ENCODE measurements at regions not wholly inside any gene's neighbourhood (a gene's known extent, or its start where the extent isn't known, plus 50 kb on each side); places are given as distances from the start of the nearest gene placed in this dataset.
"Not testable (repeated sequence)": the region's sequence is repeated elsewhere in the genome, so short reads cannot be mapped to it uniquely, and the experiment has no call there.

GRCh38 chr16:50447386-50447785, 78.6 kb upstream of the BRD7 start:
- H3K4me1 ChIP-seq (ENCODE audit: control insufficient read depth, low read depth, low read length); H3K79me2 ChIP-seq (ENCODE audit: control insufficient read depth, insufficient read depth, low read length); H3K56ac ChIP-seq (ENCODE audit: low read length); H3K79me1 ChIP-seq (ENCODE audit: low read length); H2BK5ac ChIP-seq (ENCODE audit: low read length); H4K8ac ChIP-seq (ENCODE audit: low read depth, low read length); H3K23ac ChIP-seq (ENCODE audit: low read length); DNase-seq; H3K4ac ChIP-seq (ENCODE audit: low read depth, low read length); H3K4me2 ChIP-seq (ENCODE audit: low read length); H3K27me3 ChIP-seq (ENCODE audit: insufficient read depth, low read length, poor library complexity); H3K4me3 ChIP-seq (ENCODE audit: low read length); H3K27ac ChIP-seq (ENCODE audit: low read depth, low read length); H4K5ac ChIP-seq (ENCODE audit: low read length); H3K9ac ChIP-seq (ENCODE audit: low read length); H3K36me3 ChIP-seq (ENCODE audit: control insufficient read depth, insufficient read depth, low read length); H2AK5ac ChIP-seq (ENCODE audit: low read length); H2BK15ac ChIP-seq (replicated peaks; ENCODE audit: low read depth); H3K18ac ChIP-seq (ENCODE audit: low read length); H2BK120ac ChIP-seq (ENCODE audit: low read depth, low read length): not testable (repeated sequence)
- WGBS (ENCODE audit: extremely low coverage, insufficient coverage, low lambda C conversion rate), result no CpG with 5 or more reads among the region's 8 CpGs

- no peak overlapping the region for H3K9ac ChIP-seq (ENCODE audit: low read length)
- no peak overlapping the region for H2BK120ac ChIP-seq (ENCODE audit: low read depth, low read length)
- no peaks in the 10 kb centered on the region for H3K79me1 ChIP-seq (ENCODE audit: low read length)
- no peak overlapping the region for H2BK15ac ChIP-seq (replicated peaks; ENCODE audit: low read depth)
- no peak overlapping the region for H3K23ac ChIP-seq (ENCODE audit: low read length)
- H3K4me1 ChIP-seq (ENCODE audit: control insufficient read depth, low read depth, low read length), result no peaks in the 10 kb centered on the region
- H4K5ac ChIP-seq (ENCODE audit: low read length), result no peak overlapping the region
- no CpG with 5 or more reads among the region's 4 CpGs for WGBS (ENCODE audit: extremely low coverage, insufficient coverage, low lambda C conversion rate)
- DNase-seq, result no peak
- H3K18ac ChIP-seq (ENCODE audit: low read length), result no peak overlapping the region
- H3K79me2 ChIP-seq (ENCODE audit: control insufficient read depth, insufficient read depth, low read length), result no peaks in the 10 kb centered on the region
- no peak overlapping the region for H3K56ac ChIP-seq (ENCODE audit: low read length)
- no peak overlapping the region for H4K8ac ChIP-seq (ENCODE audit: low read depth, low read length)
- no peaks in the 10 kb centered on the region for H3K36me3 ChIP-seq (ENCODE audit: control insufficient read depth, insufficient read depth, low read length)
- H2BK5ac ChIP-seq (ENCODE audit: low read length), result no peak overlapping the region
- no peak overlapping the region for H3K4me2 ChIP-seq (ENCODE audit: low read length)
- H3K27me3 ChIP-seq (ENCODE audit: insufficient read depth, low read length, poor library complexity), result no peaks in the 10 kb centered on the region
- no peak overlapping the region for H3K4me3 ChIP-seq (ENCODE audit: low read length)
- no peak overlapping the region for H3K4ac ChIP-seq (ENCODE audit: low read depth, low read length)
- no peak overlapping the region for H2AK5ac ChIP-seq (ENCODE audit: low read length)
- H3K27ac ChIP-seq (ENCODE audit: low read depth, low read length), result no peak overlapping the region
Measured at GRCh38 chr16:50446861-50447260, 78.1 kb upstream of the BRD7 start.

- Histone ChIP-seq H3K4me3 (ENCODE audit: low read length) (no peak overlapping the region), H3K4ac (ENCODE audit: low read depth, low read length) (no peak overlapping the region), H3K79me2 (ENCODE audit: control insufficient read depth, insufficient read depth, low read length) (no peaks in the 10 kb centered on the region), H3K4me2 (ENCODE audit: low read length) (no peak overlapping the region), H2BK120ac (ENCODE audit: low read depth, low read length) (no peak overlapping the region), H3K36me3 (ENCODE audit: control insufficient read depth, insufficient read depth, low read length) (no peaks in the 10 kb centered on the region), H3K27ac (ENCODE audit: low read depth, low read length) (no peak overlapping the region), H3K4me1 (ENCODE audit: control insufficient read depth, low read depth, low read length) (no peaks in the 10 kb centered on the region), H3K23ac (ENCODE audit: low read length) (no peak overlapping the region), H4K5ac (ENCODE audit: low read length) (no peak overlapping the region), H2AK5ac (ENCODE audit: low read length) (no peak overlapping the region), H2BK15ac (replicated peaks; ENCODE audit: low read depth) (no peak overlapping the region), H4K8ac (ENCODE audit: low read depth, low read length) (no peak overlapping the region), H3K56ac (ENCODE audit: low read length) (no peak overlapping the region), H3K9ac (ENCODE audit: low read length) (no peak overlapping the region), H2BK5ac (ENCODE audit: low read length) (no peak overlapping the region), H3K27me3 (ENCODE audit: insufficient read depth, low read length, poor library complexity) (no peaks in the 10 kb centered on the region), H3K18ac (ENCODE audit: low read length) (no peak overlapping the region), H3K79me1 (ENCODE audit: low read length) (no peaks in the 10 kb centered on the region)
- DNase-seq, result no peak
- no CpG with 5 or more reads among the region's 19 CpGs for WGBS (ENCODE audit: extremely low coverage, insufficient coverage, low lambda C conversion rate)
Measured at GRCh38 chr16:50445621-50446555, 77.1 kb upstream of the BRD7 start.

GRCh38 chr16:50444526-50444925, 75.7 kb upstream of the BRD7 start:
- H3K36me3 ChIP-seq (ENCODE audit: control insufficient read depth, insufficient read depth, low read length), result no peaks in the 10 kb centered on the region
- H3K27ac ChIP-seq (ENCODE audit: low read depth, low read length), result no peak overlapping the region
- H4K8ac ChIP-seq (ENCODE audit: low read depth, low read length), result no peak overlapping the region
- no peaks in the 10 kb centered on the region for H3K27me3 ChIP-seq (ENCODE audit: insufficient read depth, low read length, poor library complexity)
- DNase-seq, result no peak
- no CpG with 5 or more reads among the region's 1 CpG for WGBS (ENCODE audit: extremely low coverage, insufficient coverage, low lambda C conversion rate)
- no peak overlapping the region for H2BK5ac ChIP-seq (ENCODE audit: low read length)
- no peak overlapping the region for H3K18ac ChIP-seq (ENCODE audit: low read length)
- H2BK120ac ChIP-seq (ENCODE audit: low read depth, low read length), result no peak overlapping the region
- no peak overlapping the region for H3K9ac ChIP-seq (ENCODE audit: low read length)
- H2AK5ac ChIP-seq (ENCODE audit: low read length), result no peak overlapping the region
- H4K5ac ChIP-seq (ENCODE audit: low read length), result no peak overlapping the region
- H3K4me1 ChIP-seq (ENCODE audit: control insufficient read depth, low read depth, low read length), result no peaks in the 10 kb centered on the region
- no peaks in the 10 kb centered on the region for H3K79me1 ChIP-seq (ENCODE audit: low read length)
- no peak overlapping the region for H3K23ac ChIP-seq (ENCODE audit: low read length)
- no peak overlapping the region for H2BK15ac ChIP-seq (replicated peaks; ENCODE audit: low read depth)
- no peak overlapping the region for H3K4me3 ChIP-seq (ENCODE audit: low read length)
- H3K56ac ChIP-seq (ENCODE audit: low read length), result no peak overlapping the region
- H3K4me2 ChIP-seq (ENCODE audit: low read length), result no peak overlapping the region
- no peaks in the 10 kb centered on the region for H3K79me2 ChIP-seq (ENCODE audit: control insufficient read depth, insufficient read depth, low read length)
- no peak overlapping the region for H3K4ac ChIP-seq (ENCODE audit: low read depth, low read length)

- Histone ChIP-seq H3K27me3 (ENCODE audit: insufficient read depth, low read length, poor library complexity) (no peaks in the 10 kb centered on the region), H2AK5ac (ENCODE audit: low read length) (no peak overlapping the region), H3K18ac (ENCODE audit: low read length) (no peak overlapping the region), H2BK5ac (ENCODE audit: low read length) (no peak overlapping the region), H3K79me2 (ENCODE audit: control insufficient read depth, insufficient read depth, low read length) (no peaks in the 10 kb centered on the region), H3K4me2 (ENCODE audit: low read length) (no peak overlapping the region), H3K23ac (ENCODE audit: low read length) (no peak overlapping the region), H4K8ac (ENCODE audit: low read depth, low read length) (no peak overlapping the region), H3K4ac (ENCODE audit: low read depth, low read length) (no peak overlapping the region), H3K56ac (ENCODE audit: low read length) (no peak overlapping the region), H3K9ac (ENCODE audit: low read length) (no peak overlapping the region), H2BK15ac (replicated peaks; ENCODE audit: low read depth) (no peak overlapping the region), H4K5ac (ENCODE audit: low read length) (no peak overlapping the region), H3K27ac (ENCODE audit: low read depth, low read length) (no peak overlapping the region), H3K36me3 (ENCODE audit: control insufficient read depth, insufficient read depth, low read length) (no peaks in the 10 kb centered on the region), H3K4me1 (ENCODE audit: control insufficient read depth, low read depth, low read length) (no peaks in the 10 kb centered on the region), H2BK120ac (ENCODE audit: low read depth, low read length) (no peak overlapping the region), H3K4me3 (ENCODE audit: low read length) (no peak overlapping the region), H3K79me1 (ENCODE audit: low read length) (no peaks in the 10 kb centered on the region)
- WGBS (ENCODE audit: extremely low coverage, insufficient coverage, low lambda C conversion rate), result no CpG with 5 or more reads among the region's 3 CpGs
- DNase-seq, result no peak
Measured at GRCh38 chr16:50442221-50442620, 73.4 kb upstream of the BRD7 start.

Data from mesendoderm (in vitro differentiated cells).